Endothelial cell of umbilical vein (primary cell): ENCODE measurements at regions not wholly inside any gene's neighbourhood (a gene's known extent, or its start where the extent isn't known, plus 50 kb on each side); places are given as distances from the start of the nearest gene placed in this dataset.

Experiments used
- BruUV-seq: library from RNA; stranded (reverse); fragments of 400-500 nt; replicated peaks from 2 replicates; lab custom pipeline; 2021; lab: Mats Ljungman, UMichigan
- CTCF ChIA-PET: fragments of 300-600, 350-600 bp; sonication (Branson Sonifier 250); formaldehyde crosslinking; loops from one replicate; lab custom pipeline; 2021; ENCODE audit warnings: antibody characterized with exemption, inconsistent platforms; lab: Charles Lee
- POLR2A ChIA-PET: fragments of 300-600, 350-600 bp; sonication (Branson Sonifier 250); formaldehyde crosslinking; loops from one replicate; lab custom pipeline; 2021; ENCODE audit warnings: antibody characterized with exemption, inconsistent platforms; lab: Charles Lee
- DNase-seq: peaks from one replicate; pipeline ENCODE4 v3.0.0-alpha.2; 2011; ENCODE audit warnings: low read depth, low spot score
- FAIRE-seq: peaks from 2 replicates; lab custom pipeline; 2011; peaks lifted over from hg19 to GRCh38; lab: Jason Lieb, UNC
- H2AFZ ChIP-seq: 2 replicates; pipeline ENCODE4 v1.6.0; 2012; ENCODE audit warnings: low read depth, low read length, control low read depth, inconsistent platforms
- H3K27ac ChIP-seq: 2 replicates; pipeline ENCODE4 v1.5.1; 2011; ENCODE audit warnings: low read depth, mild to moderate bottlenecking, control low read depth, low read length, moderate library complexity; ENCODE audit not compliant: insufficient read depth
- H3K27me3 ChIP-seq, 2 experiments: 2 replicates each; pipeline versions ENCODE4 v1.6.0 to v1.6.1; 2011; ENCODE audit warnings: low read length in 2 of 2, mixed read lengths in 1 of 2; ENCODE audit not compliant: control insufficient read depth in 2 of 2, insufficient read depth in 2 of 2
- H3K36me3 ChIP-seq, 2 experiments: 2 replicates in 1 of 2; 3 replicates in 1 of 2; pipeline ENCODE4 v1.5.1; 2011; ENCODE audit warnings: low read length in 2 of 2, mild to moderate bottlenecking in 1 of 2, moderate library complexity in 1 of 2; ENCODE audit not compliant: control insufficient read depth in 2 of 2, insufficient read depth in 2 of 2; ENCODE audit errors: extremely low read depth in 1 of 2
- H3K4me1 ChIP-seq: 3 replicates; pipeline ENCODE4 v1.5.1; 2011; ENCODE audit warnings: mild to moderate bottlenecking, low read length; ENCODE audit not compliant: control insufficient read depth, insufficient read depth; ENCODE audit errors: extremely low read depth
- H3K4me2 ChIP-seq: 2 replicates; pipeline ENCODE4 v1.6.1; 2011; ENCODE audit warnings: low read length, control low read depth, mixed read lengths; ENCODE audit not compliant: insufficient read depth
- H3K4me3 ChIP-seq, 3 experiments: fragments of 200-600 bp in 1 of 3; sonication (generic), shearing (Covaris generic) in 1 of 3; replicated peaks in 1 of 3; 2 replicates each; pipeline ENCODE4 v1.5.1; 2011 to 2016; ENCODE audit warnings: control low read depth in 3 of 3, low read length in 3 of 3, mild to moderate bottlenecking in 2 of 3, inconsistent platforms in 1 of 3, low read depth in 1 of 3, moderate library complexity in 1 of 3; ENCODE audit not compliant: insufficient read depth in 1 of 3
- H3K79me2 ChIP-seq: 2 replicates; pipeline ENCODE4 v1.6.0; 2012; ENCODE audit warnings: low read length, inconsistent platforms; ENCODE audit not compliant: control insufficient read depth, insufficient read depth
- H3K9ac ChIP-seq: replicated peaks from 2 replicates; pipeline ENCODE3; 2011; ENCODE audit warnings: low read length, control low read depth; ENCODE audit not compliant: insufficient read depth; ENCODE audit errors: extremely low read depth
- H3K9me1 ChIP-seq: replicated peaks from 3 replicates; pipeline ENCODE4 v1.6.0; 2011; ENCODE audit warnings: mild to moderate bottlenecking, low read length; ENCODE audit not compliant: control insufficient read depth, insufficient read depth; ENCODE audit errors: extremely low read depth
- H3K9me3 ChIP-seq: replicated peaks from 2 replicates; pipeline ENCODE4 v1.5.1; 2012; ENCODE audit warnings: low read length, inconsistent platforms; ENCODE audit not compliant: control insufficient read depth, insufficient read depth
- H4K20me1 ChIP-seq: replicated peaks from 2 replicates; pipeline ENCODE3; 2011; ENCODE audit warnings: mild to moderate bottlenecking, low read length; ENCODE audit not compliant: control insufficient read depth, insufficient read depth; ENCODE audit errors: extremely low read depth
- EZH2 ChIP-seq: IDR thresholded peaks from 2 replicates; pipeline ENCODE4 v1.6.1; 2012; ENCODE audit warnings: borderline replicate concordance, low read depth, mild to moderate bottlenecking, moderate library complexity, low read length, inconsistent platforms; ENCODE audit not compliant: severe bottlenecking
- FOS ChIP-seq: IDR thresholded peaks from 2 replicates; pipeline ENCODE4 v1.6.1; 2011; ENCODE audit warnings: mild to moderate bottlenecking, low read length, moderate library complexity, borderline replicate concordance; ENCODE audit not compliant: insufficient read depth
- GATA2 ChIP-seq: IDR thresholded peaks from 2 replicates; pipeline ENCODE4 v1.7.0; 2011; ENCODE audit warnings: low read depth, mild to moderate bottlenecking, moderate library complexity, mixed read lengths, low read length; ENCODE audit not compliant: insufficient read length, insufficient read depth
- JUN ChIP-seq: IDR thresholded peaks from 2 replicates; pipeline ENCODE4 v1.6.1; 2011; ENCODE audit warnings: borderline replicate concordance, low read depth; ENCODE audit not compliant: insufficient read length, insufficient read depth
- MAX ChIP-seq: IDR thresholded peaks from 2 replicates; pipeline ENCODE4 v1.6.1; 2011; ENCODE audit not compliant: insufficient read depth, insufficient read length
- MYC ChIP-seq: IDR thresholded peaks from one replicate; pipeline ENCODE4 v1.6.1; 2011; ENCODE audit warnings: mild to moderate bottlenecking, low read depth, low read length
- POLR2A ChIP-seq: IDR thresholded peaks from 2 replicates; pipeline ENCODE4 v1.6.1; 2012; ENCODE audit warnings: low read depth, mild to moderate bottlenecking, control low read depth, low read length
- POLR2AphosphoS5 ChIP-seq: IDR thresholded peaks from 2 replicates; pipeline ENCODE4 v1.6.1; 2012; ENCODE audit warnings: low read depth, mild to moderate bottlenecking, control low read depth, low read length, moderate library complexity; ENCODE audit not compliant: insufficient read depth
- dilution Hi-C: fragments of 300-500 bp; cut with MboI; formaldehyde crosslinking; loops from one replicate; pipeline ENCODE4 v1.15.0; 2019; ENCODE audit warnings: low sequenced_read_pairs; ENCODE audit not compliant: extremely low pct_ligation_motif_present
- intact Hi-C: fragments of 100-400 bp; cut with micrococcal nuclease; formaldehyde crosslinking; loops from one replicate; pipeline ENCODE4 v1.10.0; 2022
- TF ChIP-seq, protein P1 (sequence below), 2 donors: IDR thresholded peaks; 1 replicate in 1 of 2; 2 replicates in 1 of 2; pipeline ENCODE4 v1.5.1; 2011; ENCODE audit warnings: low read length in 2 of 2, mild to moderate bottlenecking in 2 of 2, moderate library complexity in 2 of 2, control low read depth in 1 of 2, inconsistent platforms in 1 of 2, low read depth in 1 of 2; ENCODE audit not compliant: insufficient read depth in 1 of 2; ENCODE audit errors: extremely low read depth in 1 of 2

DNA sequence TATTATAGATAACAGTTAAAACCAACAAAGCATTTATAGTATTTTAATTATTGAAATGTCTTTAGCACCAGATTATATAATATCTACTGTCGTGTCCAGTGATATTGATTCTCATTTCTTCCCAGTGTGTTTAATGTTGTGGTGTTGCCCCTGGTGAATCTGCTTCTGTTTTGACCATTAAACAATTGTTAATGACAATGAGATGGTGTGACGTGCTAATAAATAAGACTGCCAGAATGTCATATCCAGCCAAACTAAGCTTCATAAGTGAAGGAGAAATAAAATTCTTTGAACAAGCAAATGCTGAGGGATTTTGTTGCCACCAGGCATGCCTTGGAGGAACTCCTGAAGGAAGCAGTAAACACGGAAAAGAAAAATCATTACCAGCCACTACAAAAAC is 480.0 kb upstream of the ROBO1 start:
- Histone ChIP-seq H3K4me2 (no peak overlapping the region), H2AFZ (no peak overlapping the region), H3K79me2 (no peaks in the 10 kb centered on the region), H3K36me3 (no peaks in the 10 kb centered on the region), H3K27ac (no peak overlapping the region), H3K9me1 (no peaks in the 10 kb centered on the region), H3K4me3 (no peak overlapping the region), H3K4me1 (no peaks in the 10 kb centered on the region), H3K27me3 (no peaks in the 10 kb centered on the region), H4K20me1 (no peaks in the 10 kb centered on the region), H3K9me3 (no peaks in the 10 kb centered on the region), H3K9ac (no peak overlapping the region)
- no peak for DNase-seq
- no peak for TF ChIP-seq MAX
- no peak for TF ChIP-seq GATA2
- no peak for TF ChIP-seq POLR2A
- CTCF ChIA-PET, result no interaction called here
- no peak for FAIRE-seq
- intact Hi-C loops, result no loop called here
- POLR2A ChIA-PET, result no interaction called here
- no TSS peak for BruUV-seq
- dilution Hi-C loops, result no loop called here

GRCh38 chr3:80244390-80244789 is 476.6 kb upstream of the ROBO1 start:
- no peak overlapping the region for H3K4me2 ChIP-seq
- intact Hi-C loops (no loop called here), dilution Hi-C loops (no loop called here)
- BruUV-seq, result no TSS peak
- FAIRE-seq (no peak), DNase-seq (peak; percentile 77)
- H3K27ac ChIP-seq, result no peak overlapping the region
- H3K79me2 ChIP-seq, result no peaks in the 10 kb centered on the region
- no peaks in the 10 kb centered on the region for H4K20me1 ChIP-seq
- POLR2A ChIA-PET, result no interaction called here
- H3K4me3 ChIP-seq, result no peak overlapping the region
- CTCF ChIA-PET, result no interaction called here
- H3K36me3 ChIP-seq, result no peaks in the 10 kb centered on the region
- no peaks in the 10 kb centered on the region for H3K4me1 ChIP-seq
- no peak overlapping the region for H3K9ac ChIP-seq
- no peak overlapping the region for H2AFZ ChIP-seq
- H3K9me3 ChIP-seq, result no peaks in the 10 kb centered on the region
- TF ChIP-seq JUN, result no peak
- TF ChIP-seq POLR2A, result no peak
- TF ChIP-seq EZH2, result no peak
- no peak for TF ChIP-seq MAX
- TF ChIP-seq GATA2, result no peak
- no peak for TF ChIP-seq MYC
- no peak for TF ChIP-seq POLR2AphosphoS5
- no peak for TF ChIP-seq FOS
- TF ChIP-seq, protein P1, sequence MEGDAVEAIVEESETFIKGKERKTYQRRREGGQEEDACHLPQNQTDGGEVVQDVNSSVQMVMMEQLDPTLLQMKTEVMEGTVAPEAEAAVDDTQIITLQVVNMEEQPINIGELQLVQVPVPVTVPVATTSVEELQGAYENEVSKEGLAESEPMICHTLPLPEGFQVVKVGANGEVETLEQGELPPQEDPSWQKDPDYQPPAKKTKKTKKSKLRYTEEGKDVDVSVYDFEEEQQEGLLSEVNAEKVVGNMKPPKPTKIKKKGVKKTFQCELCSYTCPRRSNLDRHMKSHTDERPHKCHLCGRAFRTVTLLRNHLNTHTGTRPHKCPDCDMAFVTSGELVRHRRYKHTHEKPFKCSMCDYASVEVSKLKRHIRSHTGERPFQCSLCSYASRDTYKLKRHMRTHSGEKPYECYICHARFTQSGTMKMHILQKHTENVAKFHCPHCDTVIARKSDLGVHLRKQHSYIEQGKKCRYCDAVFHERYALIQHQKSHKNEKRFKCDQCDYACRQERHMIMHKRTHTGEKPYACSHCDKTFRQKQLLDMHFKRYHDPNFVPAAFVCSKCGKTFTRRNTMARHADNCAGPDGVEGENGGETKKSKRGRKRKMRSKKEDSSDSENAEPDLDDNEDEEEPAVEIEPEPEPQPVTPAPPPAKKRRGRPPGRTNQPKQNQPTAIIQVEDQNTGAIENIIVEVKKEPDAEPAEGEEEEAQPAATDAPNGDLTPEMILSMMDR (IDR thresholded peaks at IDR 0.05; ENCODE audit: extremely low read depth in 1 of 2, insufficient read depth in 1 of 2, low read depth in 1 of 2, low read length in 2 of 2), result no peak
- no peaks in the 10 kb centered on the region for H3K9me1 ChIP-seq
- H3K27me3 ChIP-seq, result no peaks in the 10 kb centered on the region
